Neural cell (in vitro differentiated cells): ENCODE measurements at regions not wholly inside any gene's neighbourhood (a gene's known extent, or its start where the extent isn't known, plus 50 kb on each side); places are given as distances from the start of the nearest gene placed in this dataset.

Source experiments
- H2AFZ ChIP-seq: fragments of 200-600, 300-800 bp; sonication (generic), shearing (Covaris generic); 2 replicates; pipeline ENCODE4 v1.6.0; 2014; ENCODE audit warnings: low read depth, mild to moderate bottlenecking, antibody characterized with exemption, low read length, moderate library complexity
- H3F3A ChIP-seq: fragments of 200-600 bp; shearing (Covaris generic); 2 replicates; pipeline ENCODE4 v1.6.1; 2016; ENCODE audit warnings: mild to moderate bottlenecking, moderate library complexity, mixed read lengths, antibody characterized with exemption, low read length; ENCODE audit not compliant: insufficient read depth, poor library complexity, severe bottlenecking
- H3K27ac ChIP-seq: fragments of 200-600, 300-800 bp; sonication (generic), shearing (Covaris generic); 2 replicates; pipeline ENCODE4 v1.5.1; 2014; ENCODE audit warnings: mild to moderate bottlenecking, low read length, moderate library complexity
- H3K27me3 ChIP-seq: fragments of 300-800, 200-600 bp; sonication (generic), shearing (Covaris generic); 2 replicates; pipeline ENCODE4 v1.6.0; 2014; ENCODE audit warnings: mild to moderate bottlenecking, low read depth, low read length, moderate library complexity; ENCODE audit not compliant: insufficient read depth
- H3K36me3 ChIP-seq: fragments of 300-800, 200-600 bp; sonication (generic), shearing (Covaris generic); 2 replicates; pipeline ENCODE4 v1.5.1; 2014; ENCODE audit warnings: mild to moderate bottlenecking, antibody characterized with exemption, low read length, moderate library complexity; ENCODE audit not compliant: insufficient read depth
- H3K4me2 ChIP-seq: fragments of 300-800, 200-600 bp; sonication (generic), shearing (Covaris generic); 2 replicates; pipeline ENCODE4 v1.6.0; 2014; ENCODE audit warnings: mild to moderate bottlenecking, low read length
- H3K4me3 ChIP-seq: fragments of 300-800, 200-600 bp; sonication (generic), shearing (Covaris generic); 2 replicates; pipeline ENCODE4 v1.5.1; 2014; ENCODE audit warnings: mild to moderate bottlenecking, low read length, moderate library complexity
- H3K79me2 ChIP-seq: fragments of 200-600 bp; shearing (Covaris generic); replicated peaks from 2 replicates; pipeline ENCODE4 v1.6.0; 2014; ENCODE audit warnings: mild to moderate bottlenecking, low read length, moderate library complexity; ENCODE audit not compliant: insufficient read depth
- H3K9ac ChIP-seq: fragments of 300-800, 200-600 bp; sonication (generic), shearing (Covaris generic); 2 replicates; pipeline ENCODE4 v1.6.1; 2016; ENCODE audit warnings: mild to moderate bottlenecking, low read length, mixed read lengths
- H3K9me2 ChIP-seq: fragments of 200-600 bp; shearing (Covaris generic); 2 replicates; pipeline ENCODE4 v1.6.1; 2016; ENCODE audit warnings: mild to moderate bottlenecking, low read length, mixed read lengths; ENCODE audit not compliant: insufficient read depth
- H3K9me3 ChIP-seq: fragments of 200-600, 300-800 bp; sonication (generic), shearing (Covaris generic); 2 replicates; pipeline ENCODE4 v1.6.1; 2016; ENCODE audit warnings: mild to moderate bottlenecking, mixed run types, low read length, moderate library complexity, mixed read lengths
- H4K20me1 ChIP-seq: fragments of 200-600 bp; shearing (Covaris generic); 2 replicates; pipeline ENCODE4 v1.6.1; 2016; ENCODE audit warnings: mild to moderate bottlenecking, mixed run types; ENCODE audit not compliant: insufficient read depth
- CTCF ChIP-seq: fragments of 450-650 bp; IDR thresholded peaks from 2 replicates; pipeline ENCODE4 v1.5.1; 2014; ENCODE audit warnings: antibody characterized with exemption, mild to moderate bottlenecking, moderate library complexity; ENCODE audit not compliant: poor library complexity, severe bottlenecking
- EP300 ChIP-seq: fragments of 450-650 bp; conservative IDR thresholded peaks from 2 replicates; pipeline ENCODE4 v1.6.1; 2014; ENCODE audit warnings: antibody characterized with exemption, mild to moderate bottlenecking, moderate library complexity; ENCODE audit not compliant: poor library complexity, severe bottlenecking
- EZH2 ChIP-seq: fragments of 200-600, 300-800 bp; shearing (Covaris generic), sonication (generic); IDR thresholded peaks from 2 replicates; pipeline ENCODE4 v1.6.1; 2014; ENCODE audit warnings: antibody characterized with exemption, low read length, borderline replicate concordance, mild to moderate bottlenecking; ENCODE audit not compliant: insufficient read depth, poor library complexity, severe bottlenecking
- MXI1 ChIP-seq: fragments of 450-650 bp; conservative IDR thresholded peaks from 2 replicates; pipeline ENCODE4 v1.6.1; 2014; ENCODE audit warnings: antibody characterized with exemption, mild to moderate bottlenecking; ENCODE audit not compliant: poor library complexity, severe bottlenecking
- POLR2AphosphoS5 ChIP-seq: IDR thresholded peaks from 2 replicates; pipeline ENCODE4 v1.6.1; 2012
- RAD21 ChIP-seq: fragments of 450-650 bp; conservative IDR thresholded peaks from 2 replicates; pipeline ENCODE4 v1.6.1; 2014; ENCODE audit warnings: antibody characterized with exemption, mild to moderate bottlenecking, moderate library complexity
- SMC3 ChIP-seq: fragments of 450-650 bp; conservative IDR thresholded peaks from 2 replicates; pipeline ENCODE4 v1.6.1; 2014; ENCODE audit warnings: antibody characterized with exemption, mild to moderate bottlenecking, moderate library complexity; ENCODE audit not compliant: poor library complexity
- TAF1 ChIP-seq: IDR thresholded peaks from 2 replicates; pipeline ENCODE4 v1.6.1; 2012; ENCODE audit warnings: low read depth
- TF ChIP-seq, protein P1 (sequence below): IDR thresholded peaks from 2 replicates; pipeline ENCODE4 v1.6.1; 2012; ENCODE audit warnings: borderline replicate concordance

GRCh38 chr1:91585502-91585901, 84.9 kb downstream of the CDC7 start:
- Histone ChIP-seq H3K9me2 (no peaks in the 10 kb centered on the region), H3K79me2 (no peaks in the 10 kb centered on the region), H2AFZ (no peak overlapping the region), H3K4me3 (no peak overlapping the region), H3K4me2 (no peak overlapping the region), H3K27ac (no peak overlapping the region), H3K36me3 (no peaks in the 10 kb centered on the region), H3F3A (no peaks in the 10 kb centered on the region), H3K27me3 (no peaks in the 10 kb centered on the region), H3K9ac (no peak overlapping the region), H3K9me3 (no peaks in the 10 kb centered on the region), H4K20me1 (no peaks in the 10 kb centered on the region)
- TF ChIP-seq TAF1 = no peak
- TF ChIP-seq SMC3 = no peak
- no peak for TF ChIP-seq POLR2AphosphoS5
- TF ChIP-seq, protein P1, sequence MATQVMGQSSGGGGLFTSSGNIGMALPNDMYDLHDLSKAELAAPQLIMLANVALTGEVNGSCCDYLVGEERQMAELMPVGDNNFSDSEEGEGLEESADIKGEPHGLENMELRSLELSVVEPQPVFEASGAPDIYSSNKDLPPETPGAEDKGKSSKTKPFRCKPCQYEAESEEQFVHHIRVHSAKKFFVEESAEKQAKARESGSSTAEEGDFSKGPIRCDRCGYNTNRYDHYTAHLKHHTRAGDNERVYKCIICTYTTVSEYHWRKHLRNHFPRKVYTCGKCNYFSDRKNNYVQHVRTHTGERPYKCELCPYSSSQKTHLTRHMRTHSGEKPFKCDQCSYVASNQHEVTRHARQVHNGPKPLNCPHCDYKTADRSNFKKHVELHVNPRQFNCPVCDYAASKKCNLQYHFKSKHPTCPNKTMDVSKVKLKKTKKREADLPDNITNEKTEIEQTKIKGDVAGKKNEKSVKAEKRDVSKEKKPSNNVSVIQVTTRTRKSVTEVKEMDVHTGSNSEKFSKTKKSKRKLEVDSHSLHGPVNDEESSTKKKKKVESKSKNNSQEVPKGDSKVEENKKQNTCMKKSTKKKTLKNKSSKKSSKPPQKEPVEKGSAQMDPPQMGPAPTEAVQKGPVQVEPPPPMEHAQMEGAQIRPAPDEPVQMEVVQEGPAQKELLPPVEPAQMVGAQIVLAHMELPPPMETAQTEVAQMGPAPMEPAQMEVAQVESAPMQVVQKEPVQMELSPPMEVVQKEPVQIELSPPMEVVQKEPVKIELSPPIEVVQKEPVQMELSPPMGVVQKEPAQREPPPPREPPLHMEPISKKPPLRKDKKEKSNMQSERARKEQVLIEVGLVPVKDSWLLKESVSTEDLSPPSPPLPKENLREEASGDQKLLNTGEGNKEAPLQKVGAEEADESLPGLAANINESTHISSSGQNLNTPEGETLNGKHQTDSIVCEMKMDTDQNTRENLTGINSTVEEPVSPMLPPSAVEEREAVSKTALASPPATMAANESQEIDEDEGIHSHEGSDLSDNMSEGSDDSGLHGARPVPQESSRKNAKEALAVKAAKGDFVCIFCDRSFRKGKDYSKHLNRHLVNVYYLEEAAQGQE = no peak
- TF ChIP-seq EZH2 = no peak
- no peak for TF ChIP-seq CTCF
- TF ChIP-seq RAD21 = no peak
- TF ChIP-seq EP300 = no peak
- TF ChIP-seq MXI1 = no peak

GRCh38 chr1:91585982-91586381, 85.3 kb downstream of the CDC7 start:
- Histone ChIP-seq H3K27me3 (no peaks in the 10 kb centered on the region), H3F3A (no peaks in the 10 kb centered on the region), H3K27ac (no peak overlapping the region), H3K79me2 (no peaks in the 10 kb centered on the region), H3K4me2 (no peak overlapping the region), H4K20me1 (no peaks in the 10 kb centered on the region), H3K9ac (no peak overlapping the region), H3K4me3 (no peak overlapping the region), H3K36me3 (no peaks in the 10 kb centered on the region), H3K9me2 (no peaks in the 10 kb centered on the region), H2AFZ (no peak overlapping the region), H3K9me3 (no peaks in the 10 kb centered on the region)
- no peak for TF ChIP-seq EP300

DNA sequence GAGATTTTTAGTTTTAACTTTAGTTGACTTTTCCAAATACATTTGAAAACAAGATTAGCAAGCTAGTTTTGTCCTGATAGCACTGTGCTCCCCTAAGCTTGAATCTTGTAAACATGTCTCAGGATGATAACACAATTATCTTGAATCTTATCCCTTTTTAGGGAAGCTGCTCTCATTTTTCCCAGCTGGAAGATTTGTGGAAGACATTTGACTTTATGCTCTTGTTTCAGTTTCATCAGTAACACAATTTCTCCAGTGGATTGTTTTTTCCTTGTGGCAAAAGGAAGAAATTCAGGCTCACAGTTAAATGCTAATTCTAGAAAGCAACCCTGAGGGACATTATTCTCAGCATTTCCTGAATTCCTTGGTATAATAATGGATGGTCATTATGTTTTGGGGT, 88.8 kb downstream of the CDC7 start:
- H3K27ac ChIP-seq = no peak overlapping the region
- TF ChIP-seq SMC3 = no peak
- no peak for TF ChIP-seq POLR2AphosphoS5
- no peak for TF ChIP-seq TAF1
- H3F3A ChIP-seq = no peaks in the 10 kb centered on the region
- no peaks in the 10 kb centered on the region for H3K36me3 ChIP-seq
- H3K27me3 ChIP-seq = no peaks in the 10 kb centered on the region
- no peak overlapping the region for H2AFZ ChIP-seq
- H3K9me3 ChIP-seq = no peaks in the 10 kb centered on the region
- H3K79me2 ChIP-seq = no peaks in the 10 kb centered on the region
- no peak overlapping the region for H3K9ac ChIP-seq
- no peaks in the 10 kb centered on the region for H4K20me1 ChIP-seq
- no peak overlapping the region for H3K4me3 ChIP-seq
- H3K9me2 ChIP-seq = no peaks in the 10 kb centered on the region
- no peak overlapping the region for H3K4me2 ChIP-seq
